ENCODE measurements at regions not wholly inside any gene's neighbourhood (a gene's known extent, or its start where the extent isn't known, plus 50 kb on each side); places are given as distances from the start of the nearest gene placed in this dataset.

DNA sequence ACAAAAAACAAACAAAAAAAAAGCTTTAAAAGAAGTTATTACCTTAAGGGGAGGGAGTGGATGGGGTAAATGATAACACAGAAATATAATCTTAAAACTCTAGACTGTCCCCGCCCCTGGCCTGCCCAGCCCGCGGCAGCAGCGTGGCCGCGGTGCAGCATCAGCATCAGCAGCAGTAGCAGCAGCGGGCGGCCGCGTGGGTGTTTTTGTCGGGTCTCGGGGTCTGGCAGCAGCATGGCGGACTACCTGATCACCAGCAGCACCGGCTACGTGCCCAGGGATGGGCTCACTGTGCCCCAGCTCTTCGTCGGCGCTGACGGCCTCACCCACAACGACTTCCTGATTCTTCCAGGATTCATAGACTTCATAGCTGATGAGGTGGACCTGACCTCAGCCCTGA, 80.0 kb upstream of the ANKRD28 start:
- TF ChIP-seq POLR2AphosphoS5 (IDR thresholded peaks at IDR 0.05; ENCODE audit: borderline replicate concordance, low read depth, low read length), result no peak
- no peak for TF ChIP-seq EZH2 (IDR thresholded peaks at IDR 0.05)
- TF ChIP-seq FOXP2 (optimal IDR thresholded peaks at IDR 0.05; ENCODE audit: control extremely low read depth, extremely low read length, insufficient read depth), result no peak

All from SK-N-MC (cell line).